ENCODE measurements at regions not wholly inside any gene's neighbourhood (a gene's known extent, or its start where the extent isn't known, plus 50 kb on each side); places are given as distances from the start of the nearest gene placed in this dataset.

DNA sequence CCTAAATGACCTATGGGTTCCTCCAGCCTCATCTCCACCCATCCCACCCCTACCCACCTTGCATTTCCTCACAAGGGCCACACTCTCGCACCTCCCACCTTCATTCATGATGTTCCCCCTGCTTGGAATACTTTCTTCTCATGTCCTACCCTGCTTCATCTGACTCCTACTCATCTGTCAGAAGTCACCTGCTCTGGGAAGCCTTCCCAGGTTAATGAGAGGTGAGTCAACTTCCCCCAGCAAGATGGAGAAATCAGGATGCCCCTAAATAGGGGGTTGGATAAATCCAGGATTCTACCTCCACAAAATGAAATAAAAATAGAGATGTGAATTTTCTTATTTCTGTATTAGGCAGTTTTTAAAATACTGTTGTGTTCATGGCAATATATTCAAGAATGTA, 51.0 kb upstream of the WSB1 start:
- DNase-seq (ENCODE audit: low read depth in 2 of 2), result no peak

DNA sequence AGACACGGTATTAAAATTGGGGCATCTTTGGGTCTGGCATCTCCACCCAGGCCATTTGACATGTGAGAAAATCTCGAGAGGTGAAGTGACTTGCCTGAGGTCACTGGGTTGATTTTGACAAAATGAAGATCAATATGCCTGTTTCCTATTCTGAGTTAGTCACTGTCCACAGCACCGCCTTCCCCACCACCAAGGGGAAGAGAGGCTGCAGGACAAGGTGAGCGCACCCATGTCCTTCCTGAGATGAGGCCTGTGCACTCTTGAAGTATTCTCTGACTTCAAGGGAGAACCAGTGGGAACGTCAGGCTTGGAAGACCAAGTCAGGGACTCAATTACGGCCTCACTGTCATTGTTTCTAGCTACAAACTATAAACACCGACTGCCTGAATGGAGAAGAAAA, 49.9 kb upstream of the WSB1 start:
- no peak for DNase-seq (ENCODE audit: low read depth in 2 of 2)

All from activated CD4-positive, alpha-beta T cell treated with anti-CD3 and anti-CD28 coated beads for 24 hours (primary cell).